K562 (cell line): ENCODE measurements at regions not wholly inside any gene's neighbourhood (a gene's known extent, or its start where the extent isn't known, plus 50 kb on each side); places are given as distances from the start of the nearest gene placed in this dataset.

Experiments
- DACH1 ChIP-seq: fragments of 450-650 bp; IDR thresholded peaks from 2 replicates; pipeline ENCODE4 v1.6.1; 2018; ENCODE audit not compliant: partially characterized antibody
- HDGF ChIP-seq: fragments of 450-650 bp; IDR thresholded peaks from 2 replicates; pipeline ENCODE4 v1.6.1; 2016
- STAG1 ChIP-seq: sonication (generic); formaldehyde crosslinking; IDR thresholded peaks from 2 replicates; pipeline ENCODE4 v1.5.0; 2020; ENCODE audit warnings: missing genetic modification reagents, borderline replicate concordance
- ZBTB7A ChIP-seq: IDR thresholded peaks from 2 replicates; pipeline ENCODE4 v1.6.1; 2011; ENCODE audit warnings: low read depth, mild to moderate bottlenecking, low read length, moderate library complexity, borderline replicate concordance; ENCODE audit not compliant: control insufficient read depth
- TF ChIP-seq, protein P1 (sequence below): fragments of 200-600 bp; sonication (generic); IDR thresholded peaks from one replicate; pipeline ENCODE4 v1.6.1; 2012; ENCODE audit warnings: mild to moderate bottlenecking, low read depth, low read length, inconsistent platforms
- TF ChIP-seq, protein P2 (sequence below): fragments of 450-650 bp; formaldehyde crosslinking; IDR thresholded peaks from 2 replicates; pipeline ENCODE4 v1.4.0; 2020; ENCODE audit warnings: mild to moderate bottlenecking, mixed read lengths
- TF ChIP-seq, protein P3 (sequence below): fragments of 200-800 bp; sonication (Bioruptor generic); IDR thresholded peaks from 2 replicates; pipeline ENCODE4 v1.6.1; 2016; ENCODE audit warnings: missing genetic modification characterization, missing compliant biosample characterization

DNA sequence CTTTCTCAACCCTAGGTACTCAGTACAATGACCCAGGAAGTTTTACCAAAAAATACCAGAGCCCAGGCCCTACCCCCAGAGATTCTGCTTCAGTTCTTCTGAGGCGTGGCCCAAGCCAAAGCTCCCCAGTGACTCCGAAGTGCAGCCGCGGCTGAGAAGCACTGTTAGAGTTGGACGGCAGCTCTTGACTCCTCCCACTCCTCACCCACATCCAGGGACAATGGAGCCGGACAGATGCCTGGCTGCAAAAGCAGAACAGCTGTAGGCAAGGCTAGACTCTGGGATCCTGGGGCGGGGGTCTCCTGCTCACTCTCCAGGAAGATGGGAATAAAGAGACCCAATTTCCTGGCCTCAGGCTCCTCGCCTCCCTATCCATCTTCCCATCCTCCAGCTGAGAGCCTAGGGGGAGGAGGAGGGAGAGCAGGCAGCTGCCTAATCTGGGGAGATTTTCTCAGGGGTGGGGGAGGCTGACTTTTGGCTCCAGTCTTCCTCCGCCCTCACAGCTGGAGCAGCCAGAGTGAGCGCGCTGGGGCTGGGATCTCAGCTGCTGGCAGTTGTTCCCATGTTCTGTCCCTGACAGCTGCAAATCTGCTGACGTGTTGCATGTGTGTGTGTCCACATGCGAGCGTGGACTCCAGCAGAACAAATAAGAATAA is 223.8 kb downstream of the OPA1 start (continued):
- TF ChIP-seq, protein P1, sequence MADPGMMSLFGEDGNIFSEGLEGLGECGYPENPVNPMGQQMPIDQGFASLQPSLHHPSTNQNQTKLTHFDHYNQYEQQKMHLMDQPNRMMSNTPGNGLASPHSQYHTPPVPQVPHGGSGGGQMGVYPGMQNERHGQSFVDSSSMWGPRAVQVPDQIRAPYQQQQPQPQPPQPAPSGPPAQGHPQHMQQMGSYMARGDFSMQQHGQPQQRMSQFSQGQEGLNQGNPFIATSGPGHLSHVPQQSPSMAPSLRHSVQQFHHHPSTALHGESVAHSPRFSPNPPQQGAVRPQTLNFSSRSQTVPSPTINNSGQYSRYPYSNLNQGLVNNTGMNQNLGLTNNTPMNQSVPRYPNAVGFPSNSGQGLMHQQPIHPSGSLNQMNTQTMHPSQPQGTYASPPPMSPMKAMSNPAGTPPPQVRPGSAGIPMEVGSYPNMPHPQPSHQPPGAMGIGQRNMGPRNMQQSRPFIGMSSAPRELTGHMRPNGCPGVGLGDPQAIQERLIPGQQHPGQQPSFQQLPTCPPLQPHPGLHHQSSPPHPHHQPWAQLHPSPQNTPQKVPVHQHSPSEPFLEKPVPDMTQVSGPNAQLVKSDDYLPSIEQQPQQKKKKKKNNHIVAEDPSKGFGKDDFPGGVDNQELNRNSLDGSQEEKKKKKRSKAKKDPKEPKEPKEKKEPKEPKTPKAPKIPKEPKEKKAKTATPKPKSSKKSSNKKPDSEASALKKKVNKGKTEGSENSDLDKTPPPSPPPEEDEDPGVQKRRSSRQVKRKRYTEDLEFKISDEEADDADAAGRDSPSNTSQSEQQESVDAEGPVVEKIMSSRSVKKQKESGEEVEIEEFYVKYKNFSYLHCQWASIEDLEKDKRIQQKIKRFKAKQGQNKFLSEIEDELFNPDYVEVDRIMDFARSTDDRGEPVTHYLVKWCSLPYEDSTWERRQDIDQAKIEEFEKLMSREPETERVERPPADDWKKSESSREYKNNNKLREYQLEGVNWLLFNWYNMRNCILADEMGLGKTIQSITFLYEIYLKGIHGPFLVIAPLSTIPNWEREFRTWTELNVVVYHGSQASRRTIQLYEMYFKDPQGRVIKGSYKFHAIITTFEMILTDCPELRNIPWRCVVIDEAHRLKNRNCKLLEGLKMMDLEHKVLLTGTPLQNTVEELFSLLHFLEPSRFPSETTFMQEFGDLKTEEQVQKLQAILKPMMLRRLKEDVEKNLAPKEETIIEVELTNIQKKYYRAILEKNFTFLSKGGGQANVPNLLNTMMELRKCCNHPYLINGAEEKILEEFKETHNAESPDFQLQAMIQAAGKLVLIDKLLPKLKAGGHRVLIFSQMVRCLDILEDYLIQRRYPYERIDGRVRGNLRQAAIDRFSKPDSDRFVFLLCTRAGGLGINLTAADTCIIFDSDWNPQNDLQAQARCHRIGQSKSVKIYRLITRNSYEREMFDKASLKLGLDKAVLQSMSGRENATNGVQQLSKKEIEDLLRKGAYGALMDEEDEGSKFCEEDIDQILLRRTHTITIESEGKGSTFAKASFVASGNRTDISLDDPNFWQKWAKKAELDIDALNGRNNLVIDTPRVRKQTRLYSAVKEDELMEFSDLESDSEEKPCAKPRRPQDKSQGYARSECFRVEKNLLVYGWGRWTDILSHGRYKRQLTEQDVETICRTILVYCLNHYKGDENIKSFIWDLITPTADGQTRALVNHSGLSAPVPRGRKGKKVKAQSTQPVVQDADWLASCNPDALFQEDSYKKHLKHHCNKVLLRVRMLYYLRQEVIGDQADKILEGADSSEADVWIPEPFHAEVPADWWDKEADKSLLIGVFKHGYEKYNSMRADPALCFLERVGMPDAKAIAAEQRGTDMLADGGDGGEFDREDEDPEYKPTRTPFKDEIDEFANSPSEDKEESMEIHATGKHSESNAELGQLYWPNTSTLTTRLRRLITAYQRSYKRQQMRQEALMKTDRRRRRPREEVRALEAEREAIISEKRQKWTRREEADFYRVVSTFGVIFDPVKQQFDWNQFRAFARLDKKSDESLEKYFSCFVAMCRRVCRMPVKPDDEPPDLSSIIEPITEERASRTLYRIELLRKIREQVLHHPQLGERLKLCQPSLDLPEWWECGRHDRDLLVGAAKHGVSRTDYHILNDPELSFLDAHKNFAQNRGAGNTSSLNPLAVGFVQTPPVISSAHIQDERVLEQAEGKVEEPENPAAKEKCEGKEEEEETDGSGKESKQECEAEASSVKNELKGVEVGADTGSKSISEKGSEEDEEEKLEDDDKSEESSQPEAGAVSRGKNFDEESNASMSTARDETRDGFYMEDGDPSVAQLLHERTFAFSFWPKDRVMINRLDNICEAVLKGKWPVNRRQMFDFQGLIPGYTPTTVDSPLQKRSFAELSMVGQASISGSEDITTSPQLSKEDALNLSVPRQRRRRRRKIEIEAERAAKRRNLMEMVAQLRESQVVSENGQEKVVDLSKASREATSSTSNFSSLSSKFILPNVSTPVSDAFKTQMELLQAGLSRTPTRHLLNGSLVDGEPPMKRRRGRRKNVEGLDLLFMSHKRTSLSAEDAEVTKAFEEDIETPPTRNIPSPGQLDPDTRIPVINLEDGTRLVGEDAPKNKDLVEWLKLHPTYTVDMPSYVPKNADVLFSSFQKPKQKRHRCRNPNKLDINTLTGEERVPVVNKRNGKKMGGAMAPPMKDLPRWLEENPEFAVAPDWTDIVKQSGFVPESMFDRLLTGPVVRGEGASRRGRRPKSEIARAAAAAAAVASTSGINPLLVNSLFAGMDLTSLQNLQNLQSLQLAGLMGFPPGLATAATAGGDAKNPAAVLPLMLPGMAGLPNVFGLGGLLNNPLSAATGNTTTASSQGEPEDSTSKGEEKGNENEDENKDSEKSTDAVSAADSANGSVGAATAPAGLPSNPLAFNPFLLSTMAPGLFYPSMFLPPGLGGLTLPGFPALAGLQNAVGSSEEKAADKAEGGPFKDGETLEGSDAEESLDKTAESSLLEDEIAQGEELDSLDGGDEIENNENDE, result no peak
- TF ChIP-seq DACH1 (peak; percentile 76), STAG1 (CRISPR knock-in tag) (no peak), ZBTB7A (0 out of 2 replicates have a peak, but pooled peaks have one; percentile 20), HDGF (no peak)
- TF ChIP-seq, protein P2, sequence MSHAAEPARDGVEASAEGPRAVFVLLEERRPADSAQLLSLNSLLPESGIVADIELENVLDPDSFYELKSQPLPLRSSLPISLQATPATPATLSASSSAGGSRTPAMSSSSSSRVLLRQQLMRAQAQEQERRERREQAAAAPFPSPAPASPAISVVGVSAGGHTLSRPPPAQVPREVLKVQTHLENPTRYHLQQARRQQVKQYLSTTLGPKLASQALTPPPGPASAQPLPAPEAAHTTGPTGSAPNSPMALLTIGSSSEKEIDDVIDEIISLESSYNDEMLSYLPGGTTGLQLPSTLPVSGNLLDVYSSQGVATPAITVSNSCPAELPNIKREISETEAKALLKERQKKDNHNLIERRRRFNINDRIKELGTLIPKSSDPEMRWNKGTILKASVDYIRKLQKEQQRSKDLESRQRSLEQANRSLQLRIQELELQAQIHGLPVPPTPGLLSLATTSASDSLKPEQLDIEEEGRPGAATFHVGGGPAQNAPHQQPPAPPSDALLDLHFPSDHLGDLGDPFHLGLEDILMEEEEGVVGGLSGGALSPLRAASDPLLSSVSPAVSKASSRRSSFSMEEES (CRISPR knock-in tag), result no peak
- TF ChIP-seq, protein P3, sequence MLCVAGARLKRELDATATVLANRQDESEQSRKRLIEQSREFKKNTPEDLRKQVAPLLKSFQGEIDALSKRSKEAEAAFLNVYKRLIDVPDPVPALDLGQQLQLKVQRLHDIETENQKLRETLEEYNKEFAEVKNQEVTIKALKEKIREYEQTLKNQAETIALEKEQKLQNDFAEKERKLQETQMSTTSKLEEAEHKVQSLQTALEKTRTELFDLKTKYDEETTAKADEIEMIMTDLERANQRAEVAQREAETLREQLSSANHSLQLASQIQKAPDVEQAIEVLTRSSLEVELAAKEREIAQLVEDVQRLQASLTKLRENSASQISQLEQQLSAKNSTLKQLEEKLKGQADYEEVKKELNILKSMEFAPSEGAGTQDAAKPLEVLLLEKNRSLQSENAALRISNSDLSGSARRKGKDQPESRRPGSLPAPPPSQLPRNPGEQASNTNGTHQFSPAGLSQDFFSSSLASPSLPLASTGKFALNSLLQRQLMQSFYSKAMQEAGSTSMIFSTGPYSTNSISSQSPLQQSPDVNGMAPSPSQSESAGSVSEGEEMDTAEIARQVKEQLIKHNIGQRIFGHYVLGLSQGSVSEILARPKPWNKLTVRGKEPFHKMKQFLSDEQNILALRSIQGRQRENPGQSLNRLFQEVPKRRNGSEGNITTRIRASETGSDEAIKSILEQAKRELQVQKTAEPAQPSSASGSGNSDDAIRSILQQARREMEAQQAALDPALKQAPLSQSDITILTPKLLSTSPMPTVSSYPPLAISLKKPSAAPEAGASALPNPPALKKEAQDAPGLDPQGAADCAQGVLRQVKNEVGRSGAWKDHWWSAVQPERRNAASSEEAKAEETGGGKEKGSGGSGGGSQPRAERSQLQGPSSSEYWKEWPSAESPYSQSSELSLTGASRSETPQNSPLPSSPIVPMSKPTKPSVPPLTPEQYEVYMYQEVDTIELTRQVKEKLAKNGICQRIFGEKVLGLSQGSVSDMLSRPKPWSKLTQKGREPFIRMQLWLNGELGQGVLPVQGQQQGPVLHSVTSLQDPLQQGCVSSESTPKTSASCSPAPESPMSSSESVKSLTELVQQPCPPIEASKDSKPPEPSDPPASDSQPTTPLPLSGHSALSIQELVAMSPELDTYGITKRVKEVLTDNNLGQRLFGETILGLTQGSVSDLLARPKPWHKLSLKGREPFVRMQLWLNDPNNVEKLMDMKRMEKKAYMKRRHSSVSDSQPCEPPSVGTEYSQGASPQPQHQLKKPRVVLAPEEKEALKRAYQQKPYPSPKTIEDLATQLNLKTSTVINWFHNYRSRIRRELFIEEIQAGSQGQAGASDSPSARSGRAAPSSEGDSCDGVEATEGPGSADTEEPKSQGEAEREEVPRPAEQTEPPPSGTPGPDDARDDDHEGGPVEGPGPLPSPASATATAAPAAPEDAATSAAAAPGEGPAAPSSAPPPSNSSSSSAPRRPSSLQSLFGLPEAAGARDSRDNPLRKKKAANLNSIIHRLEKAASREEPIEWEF, result no peak
